Stimulated activated CD4-positive, alpha-beta T cell treated with anti-CD3 and anti-CD28 coated beads, Interleukin-15, amount 100 ng/mL, for 48 hours (primary cell): ENCODE measurements at regions not wholly inside any gene's neighbourhood (a gene's known extent, or its start where the extent isn't known, plus 50 kb on each side); places are given as distances from the start of the nearest gene placed in this dataset.

Experiments used
- DNase-seq, 2 donors: peaks; one replicate each; pipeline ENCODE4 v3.0.0-alpha.2; 2020; ENCODE audit warnings: low read depth in 2 of 2

DNA sequence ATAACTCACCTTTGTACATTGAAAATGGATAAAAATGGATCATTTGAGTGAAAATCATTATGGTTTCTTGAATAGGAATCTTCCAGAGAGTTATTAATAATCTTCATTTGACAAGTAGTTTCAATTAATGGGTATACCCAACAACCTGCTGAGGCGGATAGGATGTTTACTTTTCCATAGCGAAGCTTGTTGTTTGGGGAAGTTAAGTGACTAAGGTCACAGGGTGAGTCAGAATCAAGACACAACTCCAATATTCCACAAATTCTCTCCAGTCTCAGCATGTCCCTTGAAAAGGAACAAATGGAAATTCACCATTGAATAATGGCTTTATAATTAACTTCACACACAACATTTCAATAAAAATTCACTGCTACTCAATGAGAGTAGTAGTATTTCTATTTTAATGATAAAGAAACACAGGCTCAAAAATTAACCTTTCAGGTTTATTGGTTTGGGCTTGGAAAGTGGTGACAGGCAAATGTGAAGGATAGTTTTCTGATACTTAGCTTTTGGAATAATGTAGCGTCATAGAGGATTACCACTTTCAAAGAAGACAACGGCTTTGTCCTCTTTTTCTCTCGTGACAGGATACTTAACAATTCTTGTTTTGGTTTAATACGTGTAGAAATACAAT is 211.3 kb downstream of the GPD2 start:
- no peak for DNase-seq

DNA sequence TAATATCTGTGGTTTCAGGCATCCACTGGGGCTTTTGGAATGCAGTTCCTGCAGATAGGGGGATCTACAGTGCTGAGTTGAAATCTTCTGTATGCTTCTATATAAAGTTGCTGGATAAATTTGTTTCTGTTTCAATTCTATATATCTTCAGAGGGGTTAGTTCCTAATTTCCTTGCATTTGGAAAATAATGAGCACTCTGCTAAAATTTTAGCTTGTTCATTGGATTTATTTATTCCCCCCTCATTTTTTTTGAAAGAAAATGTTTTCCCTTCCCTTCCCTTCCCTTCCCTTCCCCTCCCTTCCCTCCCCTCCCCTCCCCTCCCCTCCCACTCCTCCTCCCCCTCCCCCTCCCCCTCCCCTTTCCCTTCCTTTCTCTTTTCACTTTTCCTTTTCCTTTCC is 212.3 kb downstream of the GPD2 start:
- no peak for DNase-seq

DNA sequence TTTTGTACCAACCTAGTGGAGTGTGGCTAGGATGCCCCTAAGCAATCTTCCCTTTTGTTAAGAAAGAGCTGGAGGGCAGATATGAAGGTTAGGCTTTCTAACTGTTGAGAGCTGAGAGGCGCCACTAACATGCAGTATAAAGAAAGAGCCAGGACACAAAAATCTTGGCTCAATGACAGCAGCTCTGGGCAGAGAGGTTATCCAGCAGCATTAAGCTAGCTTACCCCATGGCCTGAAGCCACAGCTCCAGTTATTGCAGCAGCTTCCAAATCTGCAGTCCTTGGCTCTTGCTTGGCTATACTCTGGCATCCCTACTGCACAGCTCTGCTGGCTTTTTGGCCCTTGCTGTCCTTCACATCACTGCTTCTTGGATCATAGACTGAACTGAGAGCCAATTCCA is 213.4 kb downstream of the GPD2 start:
- DNase-seq = no peak

DNA sequence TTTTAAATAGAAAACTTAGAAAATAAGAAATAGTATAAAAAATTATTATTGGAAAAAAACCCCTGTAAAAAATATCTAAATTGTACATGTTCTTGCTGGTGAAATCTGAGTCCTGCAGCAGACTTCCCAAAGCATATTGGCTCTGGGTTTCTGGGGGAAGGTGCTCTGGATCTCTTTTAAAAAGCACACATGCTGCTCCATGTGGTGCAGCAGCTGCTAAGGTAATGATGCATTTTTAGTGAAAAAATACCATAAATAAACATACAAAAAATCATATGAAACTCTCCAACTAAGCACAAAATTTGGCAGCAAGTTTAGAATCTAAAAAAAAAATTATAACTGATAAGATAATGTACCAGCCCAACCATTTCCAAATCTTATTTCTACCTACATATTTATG is 216.5 kb downstream of the GPD2 start:
- no peak for DNase-seq

DNA sequence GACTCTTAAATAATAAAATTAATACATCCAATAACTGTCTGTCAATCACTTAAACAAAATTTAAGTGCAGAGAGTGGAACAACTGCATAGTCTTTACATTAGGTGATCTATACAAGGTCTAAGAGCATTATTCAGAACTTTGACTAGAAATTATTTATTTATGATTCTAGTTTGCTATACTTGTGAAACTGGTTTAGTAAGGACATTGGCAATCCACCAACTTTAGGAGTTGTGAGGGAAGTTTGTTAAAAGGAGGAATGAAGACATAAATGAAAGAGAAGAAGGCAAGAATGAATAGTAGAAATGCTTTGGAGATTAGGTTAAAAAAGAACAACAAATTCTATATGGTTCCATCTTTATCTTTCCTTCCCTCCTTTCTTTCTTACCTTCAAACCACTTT is 217.5 kb downstream of the GPD2 start:
- no peak for DNase-seq

DNA sequence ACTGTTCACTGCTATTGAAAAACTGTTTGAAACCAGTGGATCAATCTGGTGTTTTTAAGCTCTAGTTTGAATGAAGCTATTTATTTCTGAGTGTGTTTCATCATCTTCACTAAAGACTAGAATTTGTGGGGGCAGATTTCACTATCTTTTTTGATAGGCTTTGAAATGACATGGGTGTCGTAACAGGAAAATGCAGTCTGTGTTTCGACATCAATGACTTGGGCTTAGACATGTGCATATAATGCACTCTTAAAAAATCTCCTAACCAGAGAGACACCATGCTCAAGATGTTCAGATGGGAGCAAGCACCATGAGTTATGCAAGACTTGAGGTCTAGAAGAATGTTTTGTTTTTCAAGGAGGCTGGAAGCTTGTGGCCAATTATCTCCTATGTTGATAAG is 221.6 kb downstream of the GPD2 start:
- no peak for DNase-seq

DNA sequence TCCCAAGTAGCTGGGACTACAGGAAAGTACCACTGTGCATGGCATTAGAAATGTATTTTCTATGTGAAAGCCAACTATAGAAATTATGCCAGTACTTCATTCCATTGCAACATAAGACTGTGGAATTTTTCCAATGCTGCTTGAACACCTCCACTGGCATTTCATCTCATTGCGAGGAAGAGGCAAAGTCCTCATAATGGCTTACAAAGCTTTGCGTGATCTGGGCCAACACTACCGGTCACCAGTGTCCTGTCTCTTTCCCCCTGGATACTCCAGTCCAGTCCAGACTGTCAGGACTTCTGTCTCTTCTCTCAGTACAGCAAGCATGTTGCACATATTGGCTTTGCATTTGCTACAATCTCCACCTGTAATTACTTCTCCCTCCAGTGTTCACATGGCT is 223.5 kb downstream of the GPD2 start:
- DNase-seq = no peak

DNA sequence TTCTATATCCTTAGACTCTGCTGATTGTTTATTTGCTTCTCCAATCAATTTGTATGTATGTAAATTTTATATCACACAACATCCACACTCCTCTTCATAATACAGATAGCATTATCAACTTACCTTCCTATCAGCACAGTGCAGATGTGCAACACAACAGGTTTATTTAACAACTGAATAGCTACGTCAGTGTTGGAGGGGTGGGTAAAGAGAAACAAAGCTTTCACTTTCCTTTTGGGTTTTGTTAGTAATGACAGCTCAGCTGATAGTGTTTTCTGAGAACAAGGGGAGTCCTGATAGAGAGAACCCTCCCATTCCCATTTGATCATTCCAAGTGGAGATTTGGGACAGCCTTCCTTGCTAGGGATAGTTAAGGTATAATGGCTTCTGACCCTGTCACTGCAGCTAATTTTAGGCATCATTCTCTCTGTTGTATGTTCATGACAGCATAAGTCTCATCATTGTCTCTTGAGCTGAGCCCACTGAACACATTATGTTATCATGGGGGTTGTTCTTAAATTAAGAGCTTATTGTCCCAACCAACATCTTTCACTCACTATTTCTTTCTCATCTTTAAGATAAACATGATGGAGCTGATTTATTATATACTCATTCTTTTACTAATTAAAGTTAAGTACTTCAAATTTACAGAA is 227.7 kb downstream of the GPD2 start:
- DNase-seq = no peak

DNA sequence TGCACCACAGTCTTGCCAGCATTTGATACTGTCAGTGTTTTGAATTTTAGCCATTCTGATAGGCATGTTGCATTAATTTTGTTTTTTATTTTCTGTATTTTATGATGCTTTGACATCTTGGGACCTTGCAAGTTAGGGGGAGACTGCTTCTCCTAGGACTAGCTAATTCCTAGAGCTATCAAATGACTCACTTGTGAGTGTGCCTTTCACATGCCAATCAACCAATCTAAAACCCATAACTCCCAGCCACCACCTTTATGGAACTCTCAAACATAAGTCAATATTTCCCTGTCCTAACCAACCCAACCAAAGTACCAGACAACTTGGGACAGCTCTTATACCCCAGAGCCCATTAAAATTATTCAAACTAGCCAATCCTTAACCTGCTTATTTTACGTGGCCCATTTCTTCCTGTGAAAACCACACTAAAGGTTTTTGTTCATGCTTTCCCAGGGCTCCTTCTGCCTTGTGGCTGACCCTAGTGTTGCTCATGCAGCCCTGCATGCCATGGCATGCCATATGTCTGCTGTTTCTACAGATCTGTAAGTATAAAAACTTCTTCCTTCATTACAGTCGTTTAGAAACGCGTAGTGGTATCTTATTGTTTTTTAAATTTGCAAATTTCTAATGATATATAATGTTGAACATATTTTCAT is 230.1 kb downstream of the GPD2 start:
- no peak for DNase-seq

DNA sequence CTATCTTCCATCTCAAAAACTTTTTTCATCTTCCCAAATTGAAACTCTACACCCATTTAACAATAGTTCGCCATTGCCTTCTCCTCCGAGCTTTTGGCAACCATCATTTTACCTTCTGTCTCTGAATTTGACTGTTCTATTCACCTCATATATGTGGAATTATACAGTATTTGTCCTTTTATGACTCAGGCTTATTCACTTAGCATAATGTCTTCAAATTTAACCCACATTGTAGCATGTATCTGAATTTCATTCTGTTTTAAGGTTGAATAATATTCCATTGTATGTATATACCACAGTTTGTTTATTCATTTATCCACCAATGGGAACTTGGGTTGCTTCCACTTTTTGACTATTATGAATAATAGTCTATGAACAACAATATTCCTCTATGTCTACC is 233.9 kb downstream of the GPD2 start:
- DNase-seq = no peak

DNA sequence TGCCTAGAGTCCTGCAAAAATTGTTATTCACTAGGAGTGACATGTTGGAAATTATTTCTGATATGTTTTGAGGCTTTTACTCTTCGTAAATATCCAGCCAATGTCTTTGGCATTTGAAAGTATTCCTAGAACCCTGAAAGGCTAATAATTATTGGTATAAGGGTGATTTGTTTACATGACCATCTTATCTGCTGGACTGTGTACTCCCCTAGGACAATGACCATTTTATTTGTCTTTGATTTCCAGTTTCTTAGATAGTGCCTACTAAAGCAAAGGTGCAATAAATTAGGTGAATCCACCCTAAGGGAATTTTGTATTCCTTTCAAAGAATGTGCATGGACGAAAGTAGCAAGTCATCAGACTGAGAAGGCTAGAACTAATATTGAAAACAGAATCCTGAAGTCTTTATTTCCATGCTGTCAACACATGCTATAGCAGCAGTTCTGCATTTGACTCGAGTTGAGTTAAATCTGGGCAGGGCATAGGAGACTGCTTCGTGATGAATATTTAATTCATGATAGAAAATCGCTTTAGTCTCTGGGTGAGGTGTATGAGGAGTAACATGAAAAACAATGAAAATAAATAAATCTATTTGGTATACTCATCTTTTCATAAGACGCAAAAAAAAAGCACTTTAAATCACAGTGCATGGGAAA is 235.7 kb downstream of the GPD2 start:
- no peak for DNase-seq

DNA sequence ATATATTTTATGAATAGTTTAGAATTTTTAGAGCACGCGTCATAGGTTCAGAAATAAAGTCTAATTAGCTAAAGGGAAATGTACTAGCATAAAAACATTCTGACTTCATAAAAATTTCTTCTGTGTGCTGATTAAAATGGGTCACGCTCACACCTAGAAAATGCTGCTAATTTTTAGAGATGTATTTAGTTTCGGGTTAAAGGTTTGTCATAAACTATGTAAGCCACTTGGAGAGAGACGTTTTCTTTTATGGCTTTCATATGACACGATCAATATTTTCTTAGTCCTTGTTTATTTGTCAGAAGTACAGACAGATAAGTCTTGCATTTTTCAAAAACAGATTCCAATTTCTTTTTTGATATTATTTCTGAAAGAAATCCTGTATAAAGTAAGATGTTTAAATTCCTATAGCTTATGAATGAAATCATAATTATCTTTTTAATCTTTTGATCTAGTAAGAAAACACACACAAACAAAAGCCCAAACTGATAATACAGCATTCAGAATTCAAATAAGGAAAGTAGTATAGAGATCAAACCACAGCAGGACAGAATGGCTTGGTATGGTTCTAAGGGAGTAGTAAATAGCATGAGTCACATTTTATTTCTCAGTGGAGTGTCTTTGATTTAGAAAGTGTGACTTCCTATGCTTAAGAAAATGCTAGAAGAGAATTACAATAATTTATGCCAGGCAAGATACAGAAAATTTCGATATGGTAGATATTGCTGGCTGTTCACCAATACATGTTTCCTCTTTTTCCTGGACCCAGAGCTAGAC is 236.6 kb downstream of the GPD2 start:
- DNase-seq = no peak

DNA sequence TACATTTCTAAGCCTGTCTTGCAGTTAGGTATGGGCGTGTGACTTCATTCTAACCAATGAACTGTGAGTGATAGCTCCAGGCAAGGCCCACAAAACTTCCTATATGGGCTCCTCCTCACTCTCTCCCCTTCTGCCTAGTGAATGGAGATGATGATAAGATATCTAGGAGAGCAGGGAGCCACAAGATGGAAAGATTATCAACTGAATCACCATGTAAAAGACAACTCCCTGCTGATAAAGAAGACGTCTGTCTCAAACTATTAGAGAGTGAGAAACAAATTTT is 237.1 kb downstream of the GPD2 start:
- no peak for DNase-seq

DNA sequence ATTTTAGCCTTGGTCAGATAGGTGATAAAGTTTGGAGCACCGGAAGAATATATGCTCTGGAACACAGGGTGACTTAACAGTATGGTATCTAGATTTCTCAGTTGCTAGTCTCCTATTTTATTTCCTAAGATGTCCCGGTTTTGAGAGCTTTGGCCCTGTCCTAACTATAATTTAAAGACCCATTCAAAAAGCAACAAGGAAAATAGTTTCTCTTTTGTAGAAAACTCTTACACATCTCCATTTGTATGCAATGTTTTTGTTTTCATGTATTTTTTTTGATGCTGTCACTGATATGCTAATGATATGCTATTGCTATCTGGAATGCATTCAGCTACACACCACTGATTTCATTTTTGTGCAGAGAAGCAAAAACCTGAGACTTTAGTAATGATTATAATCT is 237.8 kb downstream of the GPD2 start:
- DNase-seq = no peak

DNA sequence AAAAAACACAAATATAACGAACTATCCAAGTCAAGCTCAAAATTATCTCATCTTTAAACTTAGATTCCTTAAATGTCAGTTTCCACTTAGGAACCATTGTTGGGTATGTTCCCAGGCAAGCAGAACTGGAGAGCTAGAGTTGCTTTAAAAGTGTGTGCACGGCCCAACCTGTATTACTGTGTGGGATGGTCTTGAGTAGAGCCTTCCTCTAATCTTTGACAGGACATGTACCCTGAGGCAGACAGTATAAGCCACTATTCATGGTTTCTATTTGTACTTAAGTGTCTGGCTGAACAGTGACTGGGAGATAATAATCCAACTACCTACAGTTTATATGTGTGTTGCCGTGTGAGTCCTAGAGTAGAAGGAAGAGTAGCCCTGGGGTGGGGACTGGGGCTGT is 239.7 kb downstream of the GPD2 start:
- no peak for DNase-seq

DNA sequence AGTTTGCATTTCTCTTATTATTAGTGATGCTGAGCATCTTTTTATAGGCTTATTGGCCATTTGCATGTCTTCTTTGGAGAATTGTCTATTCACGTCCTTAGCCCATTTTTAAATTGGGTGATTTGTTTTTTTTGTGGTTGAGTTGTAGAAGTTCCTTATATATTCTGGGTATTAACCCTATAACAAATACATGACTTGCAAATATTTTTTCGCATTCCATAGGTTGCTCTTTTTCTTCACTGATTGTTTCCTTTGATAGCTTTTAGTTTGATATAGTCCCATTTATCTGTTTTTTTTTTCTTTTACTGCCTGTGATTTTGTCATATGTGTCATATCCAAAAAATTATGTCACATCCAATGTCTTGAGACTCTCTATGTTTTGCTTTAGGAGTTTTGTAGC is 243.6 kb downstream of the GPD2 start:
- no peak for DNase-seq

DNA sequence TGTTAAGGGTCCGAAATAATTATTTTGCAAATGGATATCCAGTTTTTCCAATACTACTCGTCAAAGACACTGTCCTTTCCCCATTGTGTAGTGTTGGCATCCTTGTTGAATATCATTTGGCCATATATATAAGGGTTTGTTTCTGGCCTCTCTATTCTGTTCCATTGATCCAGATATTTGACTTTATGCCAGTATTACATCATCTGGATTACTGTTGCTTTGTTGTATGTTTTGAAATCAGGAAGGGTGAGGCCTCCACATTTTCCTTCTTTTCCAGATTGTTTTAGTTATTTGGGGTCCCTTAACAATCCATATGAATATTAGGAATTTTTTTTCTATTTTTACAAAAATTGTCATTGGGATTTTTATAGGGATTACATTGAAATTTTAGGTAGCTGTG is 244.1 kb downstream of the GPD2 start:
- no peak for DNase-seq

DNA sequence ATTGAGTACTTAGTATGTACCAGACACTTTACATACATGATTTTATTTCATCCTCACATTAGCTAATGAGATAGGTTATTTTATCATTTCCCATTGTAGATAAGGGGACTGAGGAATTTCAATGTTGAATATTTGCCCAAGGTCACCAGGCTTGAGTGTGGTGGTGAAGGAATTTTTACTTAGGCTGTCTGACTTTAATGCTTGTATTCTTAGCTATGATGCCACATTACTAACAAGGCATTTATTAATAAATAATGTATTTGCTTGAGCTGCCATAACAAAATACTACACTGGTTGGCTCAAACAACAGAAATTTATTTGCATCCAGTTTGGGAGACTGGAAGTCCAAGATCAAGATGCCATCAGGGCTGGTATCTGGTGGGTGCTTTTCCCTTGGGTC is 250.9 kb downstream of the GPD2 start:
- DNase-seq = no peak

DNA sequence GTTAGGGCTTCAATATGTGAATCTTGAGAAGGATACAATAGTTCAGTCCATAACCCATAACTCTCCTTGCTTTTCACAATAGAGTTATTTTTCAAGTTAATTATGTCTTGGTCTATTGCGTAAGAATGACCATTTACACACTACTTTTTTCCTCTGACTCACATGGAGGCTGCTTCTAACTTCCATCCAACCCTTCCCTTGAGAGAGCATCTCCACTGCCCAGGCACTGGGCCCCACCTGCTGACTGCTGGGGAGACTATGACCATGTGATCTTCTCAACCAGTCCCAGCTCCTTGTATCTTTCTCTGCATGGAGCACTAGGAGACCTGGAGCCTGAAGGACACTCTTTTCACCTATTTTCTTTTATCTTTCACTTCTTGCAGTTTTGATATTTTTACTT is 251.5 kb downstream of the GPD2 start:
- DNase-seq = no peak

DNA sequence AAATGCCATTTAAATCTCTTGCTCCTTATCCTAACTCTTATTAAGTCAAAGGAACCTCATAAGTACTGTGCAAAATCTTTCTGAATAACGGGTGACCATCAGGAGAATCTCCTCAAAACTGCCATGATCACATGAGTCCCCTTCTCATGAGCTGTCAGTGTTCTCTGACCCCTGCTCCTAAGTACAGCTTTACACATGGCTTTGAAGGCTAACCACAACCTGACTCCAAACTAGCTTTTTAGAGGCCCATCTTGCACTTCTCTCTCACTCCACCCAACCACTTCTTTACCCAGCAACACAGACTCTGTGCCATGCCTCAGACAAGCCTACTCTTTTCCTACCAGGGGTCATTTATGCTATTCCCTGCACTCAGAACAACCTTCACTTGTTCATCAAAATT is 253.8 kb downstream of the GPD2 start:
- no peak for DNase-seq

DNA sequence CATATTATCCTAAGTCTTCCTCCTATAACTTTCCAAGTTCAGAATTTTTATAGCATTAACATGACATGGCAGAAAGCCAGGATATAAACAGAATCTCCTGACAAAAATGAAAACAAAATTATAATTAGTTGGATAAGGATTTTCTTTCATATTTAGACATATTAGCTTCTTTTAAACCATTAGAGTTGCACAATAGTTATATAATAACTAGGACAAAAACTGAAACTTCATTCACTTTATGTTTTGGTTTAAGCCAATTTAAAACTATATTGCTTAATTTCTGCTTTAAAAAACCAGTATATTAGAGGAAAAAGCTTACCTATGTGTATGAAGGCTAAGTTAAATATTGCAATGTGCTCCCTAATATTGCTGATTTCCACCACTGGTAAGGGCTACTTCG is 254.8 kb downstream of the GPD2 start:
- DNase-seq = no peak

DNA sequence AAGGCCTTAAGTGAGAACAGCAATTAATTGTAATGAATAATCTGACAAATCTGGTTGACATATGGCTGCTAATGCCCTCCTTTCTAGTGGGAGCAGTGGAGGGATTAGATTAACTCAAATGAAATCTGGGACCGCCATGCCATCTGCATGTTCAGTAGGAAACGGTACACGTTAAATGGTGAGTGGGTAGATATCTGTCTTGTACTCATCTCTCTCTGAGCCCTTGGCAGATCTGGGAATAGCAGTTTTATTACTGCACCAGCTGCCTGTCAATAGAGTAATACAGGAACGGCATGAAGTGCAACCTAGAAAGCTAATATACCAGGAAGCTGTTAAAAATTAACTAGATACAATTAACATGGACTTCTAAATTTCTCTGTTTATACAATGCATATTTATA is 258.8 kb downstream of the GPD2 start:
- no peak for DNase-seq

DNA sequence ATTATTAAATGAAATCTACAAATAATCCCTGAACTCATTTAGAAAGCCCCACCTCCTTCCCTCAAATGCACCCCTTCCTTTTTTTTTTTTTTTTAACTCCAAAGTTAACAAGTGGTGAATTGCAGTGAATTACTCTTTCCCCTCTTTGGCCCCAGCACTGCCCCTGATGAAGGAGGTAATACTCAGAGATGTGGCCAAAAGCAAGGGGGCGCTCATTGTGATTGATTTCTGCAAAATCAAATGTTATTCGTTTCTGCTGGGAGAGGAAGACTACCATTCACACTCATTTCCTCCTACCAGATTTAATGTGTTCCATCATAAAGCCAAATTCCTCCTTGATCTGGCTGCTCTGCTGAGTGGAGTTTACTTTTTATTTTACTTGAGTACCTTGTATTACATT is 259.4 kb downstream of the GPD2 start:
- DNase-seq = no peak
